OCI-LY7 (cell line): ENCODE measurements at regions not wholly inside any gene's neighbourhood (a gene's known extent, or its start where the extent isn't known, plus 50 kb on each side); places are given as distances from the start of the nearest gene placed in this dataset.

Source experiments
- BruUV-seq: library from RNA; stranded (reverse); fragments of 400-500 nt; replicated peaks from 2 replicates; lab custom pipeline; 2021; lab: Mats Ljungman, UMichigan
- CTCF ChIA-PET: fragments of 300-600 bp; sonication (Branson Sonifier 250); formaldehyde crosslinking; loops from one replicate; lab custom pipeline; 2022; ENCODE audit warnings: antibody characterized with exemption; ENCODE audit not compliant: unreplicated experiment; lab: Charles Lee
- POLR2A ChIA-PET: fragments of 300-600 bp; sonication (Branson Sonifier 250); formaldehyde crosslinking; loops from one replicate; lab custom pipeline; 2022; ENCODE audit warnings: antibody characterized with exemption; lab: Charles Lee
- DNase-seq: peaks from one replicate; pipeline ENCODE4 v3.0.0-alpha.2; 2015; ENCODE audit warnings: low spot score
- H2AFZ ChIP-seq: fragments of 200-600 bp; sonication (generic), shearing (Covaris generic); 2 replicates; pipeline ENCODE4 v1.6.1; 2014; ENCODE audit warnings: mild to moderate bottlenecking, antibody characterized with exemption, low read length, moderate library complexity
- H3K27ac ChIP-seq: fragments of 200-600 bp; sonication (generic); 2 replicates; pipeline ENCODE4 v1.5.1; 2014; ENCODE audit warnings: mixed run types, low read depth, mild to moderate bottlenecking, moderate library complexity, low read length, inconsistent platforms; ENCODE audit not compliant: poor library complexity, severe bottlenecking
- H3K36me3 ChIP-seq: fragments of 200-600 bp; sonication (generic); 2 replicates; pipeline ENCODE4 v1.6.1; 2014; ENCODE audit warnings: mild to moderate bottlenecking, antibody characterized with exemption, low read length, moderate library complexity, mixed read lengths; ENCODE audit not compliant: insufficient read depth
- H3K4me1 ChIP-seq: fragments of 200-600 bp; sonication (generic); 2 replicates; pipeline ENCODE4 v1.5.1; 2014; ENCODE audit warnings: mild to moderate bottlenecking, low read length; ENCODE audit not compliant: insufficient read depth, poor library complexity, severe bottlenecking
- H3K4me2 ChIP-seq: fragments of 200-600 bp; sonication (generic); 2 replicates; pipeline ENCODE4 v1.6.1; 2014; ENCODE audit warnings: mild to moderate bottlenecking, low read length
- H3K4me3 ChIP-seq: fragments of 200-600 bp; sonication (generic); 2 replicates; pipeline ENCODE4 v1.5.1; 2014; ENCODE audit warnings: mild to moderate bottlenecking, low read depth, low read length; ENCODE audit not compliant: poor library complexity, severe bottlenecking
- H3K79me2 ChIP-seq: fragments of 200-600 bp; sonication (generic); 2 replicates; pipeline ENCODE4 v1.6.1; 2016; ENCODE audit warnings: low read depth, mild to moderate bottlenecking, low read length, moderate library complexity, mixed read lengths; ENCODE audit not compliant: insufficient read depth
- H3K9me2 ChIP-seq: fragments of 200-600 bp; sonication (generic); 2 replicates; pipeline ENCODE4 v1.6.1; 2016; ENCODE audit warnings: mild to moderate bottlenecking, low read length, mixed read lengths; ENCODE audit not compliant: insufficient read depth
- H3K9me3 ChIP-seq: fragments of 200-600 bp; sonication (generic); 2 replicates; pipeline ENCODE4 v1.6.1; 2014; ENCODE audit warnings: mild to moderate bottlenecking, mixed run types, low read length, mixed read lengths
- H4K20me1 ChIP-seq: fragments of 200-600 bp; sonication (generic); 2 replicates; pipeline ENCODE4 v1.6.1; 2014; ENCODE audit warnings: mild to moderate bottlenecking, antibody characterized with exemption, low read length, moderate library complexity, mixed read lengths; ENCODE audit not compliant: insufficient read depth
- EZH2phosphoT487 ChIP-seq: fragments of 200-600 bp; sonication (generic); IDR thresholded peaks from 2 replicates; pipeline ENCODE4 v1.6.1; 2018; ENCODE audit warnings: low read depth, borderline replicate concordance, mild to moderate bottlenecking, mixed run types, antibody characterized with exemption, low read length, moderate library complexity, mixed read lengths
- intact Hi-C: fragments of 100-400 bp; cut with micrococcal nuclease; formaldehyde crosslinking; loops from one replicate; pipeline ENCODE4 v1.10.0; 2022; ENCODE audit not compliant: unreplicated experiment
- TF ChIP-seq, protein P1 (sequence below): fragments of 200-600 bp; sonication (generic); conservative IDR thresholded peaks from 2 replicates; pipeline ENCODE4 v1.5.1; 2014; ENCODE audit warnings: mild to moderate bottlenecking, antibody characterized with exemption, low read length, moderate library complexity, mixed read lengths

DNA sequence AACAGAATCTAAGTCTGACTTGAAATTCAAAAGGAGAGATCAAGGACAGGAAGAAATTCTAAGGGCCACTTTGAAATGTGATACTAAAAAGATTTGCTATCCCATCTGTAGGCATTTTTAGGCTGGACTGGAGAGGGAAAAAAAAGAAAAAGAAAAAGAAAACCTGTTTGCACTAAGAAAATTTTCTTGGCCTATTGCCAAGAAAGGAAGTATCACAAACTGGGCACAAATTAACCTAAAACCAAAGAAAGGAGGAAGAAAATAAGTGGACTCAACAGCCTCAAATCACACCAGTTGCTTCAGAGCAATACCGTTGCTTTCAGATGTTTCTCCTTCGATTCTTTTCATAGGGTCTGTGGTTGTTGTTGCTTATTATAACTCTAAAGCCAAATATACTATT, 287.9 kb upstream of the VRK2 start:
- H3K9me3 ChIP-seq = no peaks in the 10 kb centered on the region
- no peaks in the 10 kb centered on the region for H4K20me1 ChIP-seq

DNA sequence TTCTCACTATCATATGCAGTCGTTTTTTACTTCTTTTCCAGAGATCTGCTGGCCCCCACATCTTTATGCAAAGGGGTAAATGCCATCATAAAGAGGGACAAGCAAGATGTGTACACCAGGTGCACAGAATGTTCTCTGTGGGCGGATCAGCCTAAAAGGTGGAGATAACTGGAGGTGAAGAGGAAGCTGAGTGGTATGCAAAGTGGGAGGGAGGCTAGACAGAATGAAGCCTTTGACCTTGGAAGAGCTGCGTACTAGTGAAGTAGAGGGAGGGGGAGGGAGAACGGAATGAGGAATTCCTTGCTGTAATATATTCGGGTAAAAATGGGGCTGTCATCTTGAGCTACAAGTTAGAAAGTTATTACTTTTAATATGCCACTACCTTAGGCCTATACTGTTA, 287.5 kb upstream of the VRK2 start:
- Histone ChIP-seq H3K4me3 (no peak overlapping the region), H4K20me1 (no peaks in the 10 kb centered on the region), H3K79me2 (no peaks in the 10 kb centered on the region), H3K27ac (no peak overlapping the region), H3K36me3 (no peaks in the 10 kb centered on the region), H2AFZ (no peak overlapping the region), H3K9me2 (no peaks in the 10 kb centered on the region), H3K4me2 (no peak overlapping the region), H3K4me1 (peaks cover 5% of the 10 kb centered on the region), H3K9me3 (no peaks in the 10 kb centered on the region)
- POLR2A ChIA-PET = interaction anchor here (0.6 kb wide), 1 partner anchor 1106 kb away, joined by 3 read pairs; no protein-coding TSS in a partner anchor
- no peak for DNase-seq
- no peak for TF ChIP-seq EZH2phosphoT487
- TF ChIP-seq, protein P1, sequence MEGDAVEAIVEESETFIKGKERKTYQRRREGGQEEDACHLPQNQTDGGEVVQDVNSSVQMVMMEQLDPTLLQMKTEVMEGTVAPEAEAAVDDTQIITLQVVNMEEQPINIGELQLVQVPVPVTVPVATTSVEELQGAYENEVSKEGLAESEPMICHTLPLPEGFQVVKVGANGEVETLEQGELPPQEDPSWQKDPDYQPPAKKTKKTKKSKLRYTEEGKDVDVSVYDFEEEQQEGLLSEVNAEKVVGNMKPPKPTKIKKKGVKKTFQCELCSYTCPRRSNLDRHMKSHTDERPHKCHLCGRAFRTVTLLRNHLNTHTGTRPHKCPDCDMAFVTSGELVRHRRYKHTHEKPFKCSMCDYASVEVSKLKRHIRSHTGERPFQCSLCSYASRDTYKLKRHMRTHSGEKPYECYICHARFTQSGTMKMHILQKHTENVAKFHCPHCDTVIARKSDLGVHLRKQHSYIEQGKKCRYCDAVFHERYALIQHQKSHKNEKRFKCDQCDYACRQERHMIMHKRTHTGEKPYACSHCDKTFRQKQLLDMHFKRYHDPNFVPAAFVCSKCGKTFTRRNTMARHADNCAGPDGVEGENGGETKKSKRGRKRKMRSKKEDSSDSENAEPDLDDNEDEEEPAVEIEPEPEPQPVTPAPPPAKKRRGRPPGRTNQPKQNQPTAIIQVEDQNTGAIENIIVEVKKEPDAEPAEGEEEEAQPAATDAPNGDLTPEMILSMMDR = no peak
- CTCF ChIA-PET = interaction anchor here (0.5 to 0.6 kb wide), 2 partner anchors 203 to 1114 kb away, joined by 3 read pairs; no protein-coding TSS in a partner anchor
- no TSS peak for BruUV-seq
- intact Hi-C loops = no loop called here

More for the DNA sequence above, 287.9 kb upstream of the VRK2 start:
- no peak for DNase-seq
- BruUV-seq = no TSS peak
- Histone ChIP-seq H3K9me2 (no peaks in the 10 kb centered on the region), H3K27ac (no peak overlapping the region), H3K36me3 (no peaks in the 10 kb centered on the region), H3K4me2 (no peak overlapping the region), H3K79me2 (no peaks in the 10 kb centered on the region), H3K4me1 (peaks cover 5% of the 10 kb centered on the region), H3K4me3 (no peak overlapping the region), H2AFZ (no peak overlapping the region)
- POLR2A ChIA-PET = no interaction called here
- CTCF ChIA-PET = interaction anchor here (0.6 kb wide), 1 partner anchor 204 kb away, joined by 3 read pairs; no protein-coding TSS in a partner anchor
- intact Hi-C loops = no loop called here
- no peak for TF ChIP-seq EZH2phosphoT487
- TF ChIP-seq, protein P1 = no peak

DNA sequence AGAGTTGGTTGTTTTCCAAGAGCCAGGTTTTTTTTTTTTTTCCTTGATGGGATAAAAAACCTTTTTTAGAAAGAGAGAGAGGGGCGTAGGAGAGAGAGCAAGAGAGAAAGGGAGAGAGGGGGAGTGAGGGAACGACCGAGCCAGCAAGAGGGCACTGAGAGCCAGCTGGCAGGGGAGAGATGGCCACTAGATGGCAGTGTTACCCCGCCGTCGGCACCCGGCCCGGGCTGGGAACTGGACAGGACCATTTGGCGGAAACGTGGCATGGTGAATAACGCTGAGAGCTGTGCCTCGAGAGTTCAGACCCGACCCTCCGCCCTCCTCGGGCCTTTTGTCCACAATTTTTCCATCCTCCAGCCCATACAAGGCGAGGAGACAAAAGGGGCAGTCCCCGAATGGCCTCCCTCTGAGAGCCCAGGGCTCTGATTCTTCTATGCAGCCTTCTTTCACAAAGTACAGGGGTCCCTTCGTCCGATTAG, 286.7 kb upstream of the VRK2 start:
- Histone ChIP-seq H3K9me3 (no peaks in the 10 kb centered on the region), H3K4me3 (peak overlapping the region; percentile 32), H3K36me3 (no peaks in the 10 kb centered on the region), H4K20me1 (no peaks in the 10 kb centered on the region), H2AFZ (peak overlapping the region; percentile 74), H3K4me1 (peaks cover 5% of the 10 kb centered on the region), H3K27ac (no peak overlapping the region), H3K9me2 (no peaks in the 10 kb centered on the region), H3K79me2 (no peaks in the 10 kb centered on the region), H3K4me2 (peak overlapping the region; percentile 61)
- CTCF ChIA-PET = no interaction called here
- POLR2A ChIA-PET = interaction anchor here (0.6 kb wide), 1 partner anchor 1106 kb away, joined by 3 read pairs; no protein-coding TSS in a partner anchor
- BruUV-seq = no TSS peak
- intact Hi-C loops = loop anchor here (10.0 kb wide), 1 partner anchor 685 kb away; no protein-coding TSS in a partner anchor
- TF ChIP-seq EZH2phosphoT487 = no peak
- TF ChIP-seq, protein P1 = peak; percentile 91
- peak; percentile 67 for DNase-seq
